GM23248 (cell line): ENCODE measurements at regions not wholly inside any gene's neighbourhood (a gene's known extent, or its start where the extent isn't known, plus 50 kb on each side); places are given as distances from the start of the nearest gene placed in this dataset.

Experiments
- EZH2 ChIP-seq: fragments of 200-600 bp; sonication (generic); IDR thresholded peaks from 2 replicates; pipeline ENCODE4 v1.6.1; 2018; ENCODE audit warnings: antibody characterized with exemption, mild to moderate bottlenecking; ENCODE audit not compliant: insufficient read depth, poor library complexity, severe bottlenecking
- EZH2phosphoT487 ChIP-seq: fragments of 200-600 bp; sonication (generic); IDR thresholded peaks from 2 replicates; pipeline ENCODE4 v1.6.1; 2018; ENCODE audit warnings: antibody characterized with exemption, moderate library complexity, mild to moderate bottlenecking, low read depth; ENCODE audit not compliant: insufficient read depth

DNA sequence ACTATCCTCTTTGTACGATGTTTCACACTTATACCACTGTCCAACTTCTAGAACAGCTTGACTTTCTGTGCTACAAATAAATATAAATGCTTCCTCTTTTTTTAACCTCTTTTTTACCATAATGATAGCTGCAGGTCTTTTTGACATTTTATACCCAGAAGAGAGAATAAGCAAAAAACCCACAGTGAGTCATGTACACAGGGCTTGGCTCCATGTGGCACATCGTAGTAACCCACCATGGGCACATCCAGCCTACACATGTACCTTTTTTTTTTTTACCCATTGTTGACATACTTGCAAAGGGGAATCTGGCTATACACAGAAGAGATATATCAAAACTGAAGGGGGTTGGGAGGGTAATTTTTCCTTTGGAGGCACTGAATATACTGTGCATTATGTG is 59.5 kb upstream of the RSPO3 start:
- TF ChIP-seq EZH2 (no peak), EZH2phosphoT487 (no peak)
